ENCODE measurements at regions not wholly inside any gene's neighbourhood (a gene's known extent, or its start where the extent isn't known, plus 50 kb on each side); places are given as distances from the start of the nearest gene placed in this dataset.
"Not testable (repeated sequence)": the region's sequence is repeated elsewhere in the genome, so short reads cannot be mapped to it uniquely, and the experiment has no call there.

DNA sequence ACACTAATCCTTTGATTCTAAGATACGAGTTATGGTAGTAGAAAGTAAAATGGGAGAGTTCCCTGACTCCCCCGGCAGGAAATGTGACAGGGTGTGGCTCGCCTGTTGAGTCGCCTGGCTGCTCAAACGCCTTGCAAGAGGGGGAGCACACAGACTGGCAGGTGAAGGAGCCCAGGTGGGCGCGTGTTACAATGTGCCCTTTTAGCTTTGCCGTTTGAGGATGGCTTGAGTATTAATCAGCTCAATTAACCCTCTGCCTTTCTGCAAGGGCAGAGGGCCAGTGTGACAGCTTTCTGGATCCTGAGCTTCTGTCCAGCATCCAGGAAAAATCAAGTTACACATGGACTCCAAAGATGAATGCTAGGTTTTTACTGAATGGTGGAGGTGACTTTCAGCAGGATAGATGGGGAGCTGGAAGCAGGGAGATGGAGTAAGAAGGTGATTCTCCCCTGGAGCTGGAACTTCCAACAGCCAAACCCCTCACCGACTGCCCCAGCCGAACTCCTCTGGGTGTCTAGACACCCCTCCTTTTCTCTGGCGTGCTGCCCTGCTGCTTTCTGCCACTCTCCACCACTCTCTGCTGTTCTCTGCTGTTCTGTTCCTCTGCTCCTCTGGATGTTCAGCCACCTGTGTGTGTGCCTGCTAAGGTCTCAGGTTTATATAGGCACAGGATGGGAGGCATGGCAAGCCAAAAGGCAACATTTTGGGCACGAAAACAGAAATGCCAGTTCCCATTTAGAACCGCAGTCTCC, 548.8 kb upstream of the KCND2 start:
- TF ChIP-seq, protein P1, sequence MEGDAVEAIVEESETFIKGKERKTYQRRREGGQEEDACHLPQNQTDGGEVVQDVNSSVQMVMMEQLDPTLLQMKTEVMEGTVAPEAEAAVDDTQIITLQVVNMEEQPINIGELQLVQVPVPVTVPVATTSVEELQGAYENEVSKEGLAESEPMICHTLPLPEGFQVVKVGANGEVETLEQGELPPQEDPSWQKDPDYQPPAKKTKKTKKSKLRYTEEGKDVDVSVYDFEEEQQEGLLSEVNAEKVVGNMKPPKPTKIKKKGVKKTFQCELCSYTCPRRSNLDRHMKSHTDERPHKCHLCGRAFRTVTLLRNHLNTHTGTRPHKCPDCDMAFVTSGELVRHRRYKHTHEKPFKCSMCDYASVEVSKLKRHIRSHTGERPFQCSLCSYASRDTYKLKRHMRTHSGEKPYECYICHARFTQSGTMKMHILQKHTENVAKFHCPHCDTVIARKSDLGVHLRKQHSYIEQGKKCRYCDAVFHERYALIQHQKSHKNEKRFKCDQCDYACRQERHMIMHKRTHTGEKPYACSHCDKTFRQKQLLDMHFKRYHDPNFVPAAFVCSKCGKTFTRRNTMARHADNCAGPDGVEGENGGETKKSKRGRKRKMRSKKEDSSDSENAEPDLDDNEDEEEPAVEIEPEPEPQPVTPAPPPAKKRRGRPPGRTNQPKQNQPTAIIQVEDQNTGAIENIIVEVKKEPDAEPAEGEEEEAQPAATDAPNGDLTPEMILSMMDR (IDR thresholded peaks at IDR 0.05; ENCODE audit: borderline replicate concordance, insufficient read depth, low read depth, low read length) = no peak
- no peak overlapping the region for H3K4me3 ChIP-seq (ENCODE audit: low read depth, low read length)

DNA sequence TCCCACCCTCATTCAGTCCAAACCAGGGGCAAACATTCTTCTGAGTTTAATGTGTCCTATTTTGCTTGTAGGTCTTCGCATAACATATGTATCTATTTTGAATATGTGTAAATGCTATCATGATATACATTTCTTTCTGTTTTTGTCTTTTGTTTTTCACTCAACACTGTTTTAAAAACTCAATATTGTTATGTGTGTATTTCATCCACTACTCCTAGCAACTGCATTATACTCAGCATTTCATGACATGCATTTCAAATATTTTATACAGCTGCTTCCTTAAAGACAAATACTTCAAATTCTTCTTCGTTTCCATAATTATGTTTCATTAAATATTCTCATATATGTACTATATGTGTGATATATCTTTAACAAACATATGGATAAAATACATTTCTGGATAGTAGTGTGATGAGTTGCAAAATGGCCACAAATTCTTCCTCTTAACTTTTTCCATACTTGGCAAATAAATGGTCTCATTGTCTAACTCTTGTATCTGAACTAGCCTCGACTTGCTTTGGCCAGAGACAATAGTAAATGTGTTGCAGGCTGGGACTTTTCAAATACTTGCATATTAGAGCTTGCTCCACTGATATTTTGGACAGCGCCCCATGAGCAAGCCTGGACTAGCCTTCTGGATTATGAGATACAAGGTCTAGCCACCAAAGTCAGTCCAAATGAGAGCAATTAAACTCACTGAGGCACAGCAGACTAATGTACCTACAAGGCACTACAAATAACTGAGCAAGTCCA, 539.7 kb upstream of the KCND2 start:
- TF ChIP-seq, protein P1 (IDR thresholded peaks at IDR 0.05; ENCODE audit: borderline replicate concordance, insufficient read depth, low read depth, low read length) = no peak
- no peak overlapping the region for H3K4me3 ChIP-seq (ENCODE audit: low read depth, low read length)

DNA sequence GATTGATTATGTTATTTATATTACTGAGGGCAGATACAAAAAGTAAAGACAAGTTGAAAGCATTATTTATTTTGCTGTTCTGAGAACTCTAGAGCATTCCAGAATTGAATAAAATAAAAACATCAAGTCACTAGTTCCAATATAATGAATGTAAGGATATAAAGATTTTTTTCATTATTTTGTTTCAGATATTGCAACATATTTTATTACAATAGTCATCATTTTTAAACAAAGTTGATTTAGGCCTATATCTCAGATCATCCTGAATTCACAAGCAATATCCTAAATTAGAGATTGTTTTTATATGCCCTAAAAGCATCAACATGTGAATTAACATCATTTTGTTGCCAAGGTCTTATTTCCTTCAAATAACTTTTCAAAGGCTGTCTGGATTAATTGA, 535.6 kb upstream of the KCND2 start:
- TF ChIP-seq, protein P1 (IDR thresholded peaks at IDR 0.05; ENCODE audit: borderline replicate concordance, insufficient read depth, low read depth, low read length) = no peak
- H3K4me3 ChIP-seq (ENCODE audit: low read depth, low read length) = no peak overlapping the region

DNA sequence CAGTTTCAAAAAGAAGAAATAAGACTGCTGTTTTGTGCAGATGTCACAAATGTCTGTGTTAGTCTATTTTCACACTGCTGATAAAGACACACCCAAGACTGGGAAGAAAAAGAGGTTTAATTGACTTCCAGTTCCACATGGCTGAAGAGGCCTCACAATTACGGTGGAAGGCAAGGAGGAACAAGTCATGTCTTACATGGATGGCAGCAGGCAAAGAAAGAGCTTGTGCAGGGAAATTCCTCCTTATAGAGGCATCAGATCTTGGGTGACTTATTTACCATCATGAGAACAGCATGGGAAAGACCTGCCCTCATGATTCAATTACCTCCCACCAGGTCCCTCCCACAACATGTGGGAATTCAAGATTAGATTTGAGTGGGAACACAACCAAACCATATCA, 527.7 kb upstream of the KCND2 start:
- H3K4me3 ChIP-seq (ENCODE audit: low read depth, low read length) = not testable (repeated sequence)

DNA sequence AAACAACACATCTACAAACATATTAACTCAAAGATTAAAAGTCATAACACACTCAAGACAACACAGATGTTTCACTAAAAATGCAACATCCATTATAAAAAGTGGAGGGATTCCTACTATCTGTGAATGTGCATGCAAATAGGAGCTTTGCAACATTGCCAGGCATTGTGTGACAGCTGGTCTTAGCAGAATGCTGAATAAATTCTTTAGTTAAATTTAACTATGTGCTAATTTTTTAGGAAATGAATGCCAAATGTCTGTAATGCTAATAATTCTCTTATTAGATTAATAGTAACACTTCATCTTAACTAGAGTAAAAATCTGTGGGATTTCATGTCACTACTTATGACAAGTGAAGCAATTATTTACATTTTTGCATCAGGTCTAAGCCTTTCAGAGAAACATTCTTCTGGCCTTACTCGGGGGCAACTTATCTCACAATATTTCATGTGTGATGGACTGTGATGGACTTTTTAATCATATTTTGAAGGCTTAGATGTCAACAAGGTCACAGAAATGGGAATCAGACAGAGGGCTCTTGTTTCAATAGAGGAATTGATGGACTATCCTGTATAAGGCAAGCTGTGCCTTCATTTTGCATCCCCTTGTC, 524.6 kb upstream of the KCND2 start:
- TF ChIP-seq, protein P1 (IDR thresholded peaks at IDR 0.05; ENCODE audit: borderline replicate concordance, insufficient read depth, low read depth, low read length) = no peak
- no peak overlapping the region for H3K4me3 ChIP-seq (ENCODE audit: low read depth, low read length)

DNA sequence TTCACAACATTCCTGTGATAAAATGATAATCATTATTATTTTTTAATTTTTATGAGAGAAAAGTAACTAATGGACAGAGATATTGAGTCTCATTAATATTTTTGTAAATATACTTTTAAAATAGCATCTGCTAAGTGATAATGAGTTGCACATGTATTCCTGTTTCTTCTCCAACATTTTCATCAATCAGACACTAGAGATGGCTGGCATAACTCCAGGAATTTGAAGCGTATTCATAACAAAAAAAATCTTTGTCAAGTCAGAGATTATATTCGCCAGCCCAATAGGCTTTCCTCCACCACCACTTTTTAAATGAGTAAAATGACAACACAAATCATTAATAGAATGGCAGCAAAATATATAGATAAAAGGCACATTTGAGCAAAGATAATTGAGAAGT, 524.0 kb upstream of the KCND2 start:
- TF ChIP-seq, protein P1 (IDR thresholded peaks at IDR 0.05; ENCODE audit: borderline replicate concordance, insufficient read depth, low read depth, low read length) = no peak
- no peak overlapping the region for H3K4me3 ChIP-seq (ENCODE audit: low read depth, low read length)

DNA sequence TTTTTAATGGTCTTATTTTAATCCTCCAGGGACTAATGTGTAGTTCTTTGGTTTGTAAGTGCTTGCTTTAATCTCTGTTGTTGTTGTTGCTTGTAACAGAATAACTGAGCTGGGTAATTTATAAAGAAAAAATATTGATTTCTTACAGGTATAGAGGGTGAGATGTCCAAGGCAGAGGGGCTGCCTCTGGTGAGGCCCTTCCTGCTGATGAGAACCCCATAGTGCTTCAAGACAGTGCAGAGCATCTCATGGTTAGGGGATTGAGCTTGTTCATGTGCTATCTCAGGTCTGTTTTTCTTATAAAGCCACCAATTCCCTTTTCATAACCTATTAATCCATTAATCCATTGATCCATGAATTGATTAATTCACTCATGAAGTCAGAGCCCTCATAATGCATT, 516.3 kb upstream of the KCND2 start:
- H3K4me3 ChIP-seq (ENCODE audit: low read depth, low read length) = no peak overlapping the region
- TF ChIP-seq, protein P1 (IDR thresholded peaks at IDR 0.05; ENCODE audit: borderline replicate concordance, insufficient read depth, low read depth, low read length) = no peak
